ENCODE measurements at regions not wholly inside any gene's neighbourhood (a gene's known extent, or its start where the extent isn't known, plus 50 kb on each side); places are given as distances from the start of the nearest gene placed in this dataset.
"Not testable (repeated sequence)": the region's sequence is repeated elsewhere in the genome, so short reads cannot be mapped to it uniquely, and the experiment has no call there.

DNA sequence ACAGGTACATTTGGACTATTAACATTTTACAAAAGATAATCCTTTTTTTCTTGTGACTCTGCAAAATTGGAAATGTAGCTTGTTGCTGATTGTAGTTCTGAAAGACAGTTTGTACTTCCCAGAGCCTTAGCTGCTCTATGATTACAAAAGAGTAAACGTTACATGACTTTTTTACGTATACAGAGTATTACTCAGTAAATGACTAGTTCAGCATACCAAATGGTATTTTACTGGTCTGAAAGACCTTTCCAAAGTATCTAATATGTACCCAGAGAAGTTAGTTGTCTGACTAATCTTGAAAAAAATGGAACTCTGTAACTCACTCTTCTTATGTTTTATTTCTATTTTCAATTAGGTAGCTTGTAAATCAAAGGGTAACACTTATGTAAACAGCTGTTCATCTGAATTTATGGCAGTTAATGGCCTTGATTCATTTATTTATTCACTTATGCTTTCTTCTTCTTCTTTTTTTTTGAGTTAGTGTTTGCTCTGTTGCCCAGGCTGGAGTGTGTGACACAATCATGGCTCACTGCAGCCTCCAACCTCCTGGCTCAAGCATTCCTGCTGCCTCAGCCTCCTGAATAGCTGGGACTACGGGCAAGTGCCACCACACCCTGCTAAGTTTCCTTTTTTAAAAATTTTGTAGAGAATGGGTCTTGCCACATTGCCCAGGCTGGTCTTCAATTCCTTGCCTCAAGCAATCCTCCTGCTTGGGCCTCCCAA is 151.7 kb downstream of the C3orf38 start:
- CTCF ChIA-PET: no interaction called here
- no peak for DNase-seq (ENCODE audit: low read depth, low spot score)
- POLR2A ChIA-PET: no interaction called here

DNA sequence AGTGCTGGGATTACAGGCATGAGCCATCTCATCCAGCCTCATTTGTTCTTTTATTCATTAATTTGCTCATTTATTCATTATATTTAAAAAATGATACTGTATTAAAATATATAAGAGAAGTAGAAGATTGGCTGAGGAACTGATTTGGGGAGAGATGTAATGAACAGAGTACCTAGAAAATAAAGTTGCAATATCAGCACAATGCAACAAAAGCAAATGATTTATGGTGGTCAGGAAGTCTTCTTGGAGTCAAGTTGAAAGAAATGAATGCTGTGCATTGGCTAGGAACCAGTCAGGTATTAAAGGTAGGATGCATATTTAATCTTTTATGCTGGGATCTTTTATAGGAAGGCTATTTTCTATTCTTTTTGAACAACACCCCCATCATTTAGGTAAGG is 152.2 kb downstream of the C3orf38 start:
- no peak overlapping the region for H3K4me3 ChIP-seq (ENCODE audit: low read depth, low read length)
- DNase-seq (ENCODE audit: low read depth, low spot score): no peak
- CTCF ChIA-PET: no interaction called here
- POLR2A ChIA-PET: no interaction called here
- TF ChIP-seq, protein P1, sequence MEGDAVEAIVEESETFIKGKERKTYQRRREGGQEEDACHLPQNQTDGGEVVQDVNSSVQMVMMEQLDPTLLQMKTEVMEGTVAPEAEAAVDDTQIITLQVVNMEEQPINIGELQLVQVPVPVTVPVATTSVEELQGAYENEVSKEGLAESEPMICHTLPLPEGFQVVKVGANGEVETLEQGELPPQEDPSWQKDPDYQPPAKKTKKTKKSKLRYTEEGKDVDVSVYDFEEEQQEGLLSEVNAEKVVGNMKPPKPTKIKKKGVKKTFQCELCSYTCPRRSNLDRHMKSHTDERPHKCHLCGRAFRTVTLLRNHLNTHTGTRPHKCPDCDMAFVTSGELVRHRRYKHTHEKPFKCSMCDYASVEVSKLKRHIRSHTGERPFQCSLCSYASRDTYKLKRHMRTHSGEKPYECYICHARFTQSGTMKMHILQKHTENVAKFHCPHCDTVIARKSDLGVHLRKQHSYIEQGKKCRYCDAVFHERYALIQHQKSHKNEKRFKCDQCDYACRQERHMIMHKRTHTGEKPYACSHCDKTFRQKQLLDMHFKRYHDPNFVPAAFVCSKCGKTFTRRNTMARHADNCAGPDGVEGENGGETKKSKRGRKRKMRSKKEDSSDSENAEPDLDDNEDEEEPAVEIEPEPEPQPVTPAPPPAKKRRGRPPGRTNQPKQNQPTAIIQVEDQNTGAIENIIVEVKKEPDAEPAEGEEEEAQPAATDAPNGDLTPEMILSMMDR (IDR thresholded peaks at IDR 0.05; ENCODE audit: insufficient read depth, low read length, missing control alignments): no peak

More for the DNA sequence above, 151.7 kb downstream of the C3orf38 start:
- TF ChIP-seq, protein P1 (IDR thresholded peaks at IDR 0.05; ENCODE audit: insufficient read depth, low read length, missing control alignments): no peak
- no peak overlapping the region for H3K4me3 ChIP-seq (ENCODE audit: low read depth, low read length)

DNA sequence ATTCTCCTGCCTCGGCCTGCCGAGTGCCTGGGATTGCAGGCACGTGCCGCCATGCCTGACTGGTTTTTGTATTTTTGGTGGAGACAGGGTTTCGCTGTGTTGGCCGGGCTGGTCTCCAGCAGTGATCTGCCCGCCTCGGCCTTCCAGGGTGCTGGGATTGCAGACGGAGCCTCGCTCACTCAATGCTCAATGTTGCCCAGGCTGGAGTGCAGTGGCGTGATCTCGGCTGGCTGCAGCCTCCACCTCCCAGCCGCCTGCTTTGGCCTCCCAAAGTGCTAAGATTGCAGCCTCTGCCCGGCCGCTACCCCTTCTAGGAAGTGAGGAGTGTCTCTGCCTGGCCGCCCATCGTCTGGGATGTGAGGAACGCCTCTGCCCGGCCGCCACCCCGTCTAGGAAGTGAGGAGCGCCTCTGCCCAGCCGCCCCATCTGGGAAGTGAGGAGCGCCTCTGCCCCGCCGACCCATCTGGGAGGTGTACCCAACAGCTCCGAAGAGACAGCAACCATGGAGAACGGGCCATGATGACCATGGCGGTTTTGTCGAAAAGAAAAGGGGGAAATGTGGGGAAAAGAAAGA is 153.7 kb downstream of the C3orf38 start:
- POLR2A ChIA-PET; DNase-seq (ENCODE audit: low read depth, low spot score); H3K4me3 ChIP-seq (ENCODE audit: low read depth, low read length); CTCF ChIA-PET: not testable (repeated sequence)

DNA sequence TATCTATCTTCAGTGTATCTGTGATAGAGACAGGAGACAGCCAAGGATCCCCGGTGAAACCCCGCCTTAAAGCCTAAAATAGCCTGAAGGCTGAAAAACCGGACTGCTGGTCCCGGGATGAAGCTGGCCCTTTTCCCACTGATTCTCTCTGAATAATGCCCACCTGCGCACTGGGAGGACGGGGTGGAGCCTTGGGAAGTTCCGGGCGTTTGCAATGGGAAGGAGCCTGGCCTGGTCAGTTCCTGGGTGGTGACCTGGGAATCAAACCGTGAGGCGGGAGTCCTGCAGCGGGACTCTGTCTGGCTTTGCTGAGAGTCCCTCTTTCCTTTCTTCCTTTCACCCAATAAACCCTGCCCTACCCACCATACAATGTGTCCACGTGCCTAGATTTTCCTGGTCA is 157.9 kb downstream of the C3orf38 start:
- no peak for DNase-seq (ENCODE audit: low read depth, low spot score)
- CTCF ChIA-PET: no interaction called here
- POLR2A ChIA-PET: no interaction called here
- TF ChIP-seq, protein P1 (IDR thresholded peaks at IDR 0.05; ENCODE audit: insufficient read depth, low read length, missing control alignments): no peak
- no peak overlapping the region for H3K4me3 ChIP-seq (ENCODE audit: low read depth, low read length)

DNA sequence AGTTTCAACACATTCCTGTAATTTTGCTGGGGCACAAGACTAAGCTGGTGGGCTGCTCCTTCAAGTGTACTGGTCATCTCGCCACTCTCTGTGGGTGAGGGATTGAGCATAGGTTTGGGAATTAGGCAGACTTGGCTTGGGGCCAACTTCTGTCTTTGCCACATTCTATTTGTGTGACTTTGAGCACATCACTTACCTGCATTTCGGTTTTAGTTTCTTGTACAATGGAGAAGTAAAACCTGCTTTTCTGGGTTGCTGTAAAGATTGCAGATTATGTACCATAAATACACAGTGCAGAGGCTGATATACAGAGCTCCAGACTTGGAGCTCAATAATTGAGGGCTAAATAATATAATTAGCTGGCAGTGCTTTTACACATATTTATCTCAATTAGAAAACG is 162.1 kb downstream of the C3orf38 start:
- CTCF ChIA-PET: no interaction called here
- no peak overlapping the region for H3K4me3 ChIP-seq (ENCODE audit: low read depth, low read length)
- no peak for DNase-seq (ENCODE audit: low read depth, low spot score)
- POLR2A ChIA-PET: no interaction called here
- TF ChIP-seq, protein P1 (IDR thresholded peaks at IDR 0.05; ENCODE audit: insufficient read depth, low read length, missing control alignments): no peak

DNA sequence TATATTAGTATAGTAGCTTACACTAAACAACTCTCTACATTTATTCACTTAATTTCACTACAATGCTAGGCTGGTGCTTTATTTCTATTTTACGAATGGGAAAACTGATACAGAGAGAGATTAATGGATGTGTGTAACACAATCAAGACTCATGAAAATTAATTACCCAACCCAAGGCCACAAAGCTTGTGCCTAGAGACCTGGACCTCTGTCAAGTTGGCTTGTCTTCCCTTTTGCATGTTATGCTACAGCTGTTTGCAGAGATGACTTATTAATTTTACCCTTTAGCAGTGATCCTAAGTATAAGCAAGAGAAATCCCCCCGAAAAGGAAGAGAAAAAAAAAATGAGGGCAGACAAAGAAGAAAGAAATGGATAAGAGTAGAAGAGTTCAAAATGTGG is 162.5 kb downstream of the C3orf38 start:
- TF ChIP-seq, protein P1 (IDR thresholded peaks at IDR 0.05; ENCODE audit: insufficient read depth, low read length, missing control alignments): no peak
- no peak overlapping the region for H3K4me3 ChIP-seq (ENCODE audit: low read depth, low read length)
- DNase-seq (ENCODE audit: low read depth, low spot score): no peak
- ChIA-PET POLR2A (no interaction called here), CTCF (no interaction called here)

DNA sequence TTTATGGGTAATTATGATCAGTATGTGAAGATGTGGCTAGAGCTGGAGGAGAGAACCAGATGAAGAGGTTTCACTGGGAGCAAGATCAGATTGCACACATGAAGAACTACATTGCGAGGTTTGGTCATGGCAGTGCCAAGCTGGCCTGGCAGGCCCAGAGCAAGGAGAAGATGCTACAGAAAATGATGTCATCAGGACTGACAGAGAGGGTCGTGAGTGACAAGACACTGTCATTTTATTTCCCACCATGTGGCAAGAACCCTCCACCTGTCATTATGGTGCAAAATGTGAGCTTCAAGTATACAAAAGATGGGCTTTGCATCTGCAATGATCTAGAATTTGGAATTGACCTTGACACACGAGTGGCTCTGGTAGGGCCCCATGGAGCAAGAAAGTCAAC is 168.3 kb downstream of the C3orf38 start:
- ChIA-PET POLR2A (no interaction called here), CTCF (no interaction called here)
- DNase-seq (ENCODE audit: low read depth, low spot score): no peak
- H3K4me3 ChIP-seq (ENCODE audit: low read depth, low read length): no peak overlapping the region
- TF ChIP-seq, protein P1 (IDR thresholded peaks at IDR 0.05; ENCODE audit: insufficient read depth, low read length, missing control alignments): no peak
